IPS-NIHi11 (cell line): ENCODE measurements at regions not wholly inside any gene's neighbourhood (a gene's known extent, or its start where the extent isn't known, plus 50 kb on each side); places are given as distances from the start of the nearest gene placed in this dataset.

Experiments used
- DNase-seq: peaks from one replicate; pipeline ENCODE4 v3.0.0; 2012; ENCODE audit warnings: mixed read lengths, low spot score

DNA sequence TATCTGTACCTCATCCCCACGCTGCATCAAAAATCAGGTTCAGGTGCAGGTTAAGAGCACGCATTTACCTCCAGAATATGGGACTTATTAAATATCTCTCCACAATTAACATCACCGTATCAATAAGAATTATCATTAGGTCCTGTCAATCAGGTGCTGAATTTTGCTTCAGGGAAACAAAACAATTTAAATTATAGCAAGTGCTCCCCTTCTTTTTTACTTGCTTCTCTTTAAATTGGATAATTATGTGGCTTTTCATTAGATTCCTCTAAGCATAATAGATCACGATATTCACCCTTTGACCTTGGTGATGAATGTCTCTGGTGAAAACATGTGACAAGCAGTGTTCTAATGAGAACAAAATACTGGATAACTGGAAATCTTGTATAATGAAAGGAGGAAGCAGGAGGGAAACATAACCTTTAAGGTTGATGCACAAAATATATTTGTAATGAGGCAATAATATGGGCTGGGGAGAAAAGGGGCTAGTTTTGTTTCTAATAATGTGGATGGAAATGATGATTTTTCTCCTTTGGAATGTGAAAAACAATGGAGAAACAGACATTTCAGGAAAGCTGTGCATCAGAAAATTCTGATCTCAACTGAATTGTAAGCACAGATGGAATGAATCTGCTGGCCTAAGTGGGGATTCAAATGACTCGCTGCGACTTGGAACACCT, 166.9 kb downstream of the SNX10 start:
- DNase-seq, result no peak

DNA sequence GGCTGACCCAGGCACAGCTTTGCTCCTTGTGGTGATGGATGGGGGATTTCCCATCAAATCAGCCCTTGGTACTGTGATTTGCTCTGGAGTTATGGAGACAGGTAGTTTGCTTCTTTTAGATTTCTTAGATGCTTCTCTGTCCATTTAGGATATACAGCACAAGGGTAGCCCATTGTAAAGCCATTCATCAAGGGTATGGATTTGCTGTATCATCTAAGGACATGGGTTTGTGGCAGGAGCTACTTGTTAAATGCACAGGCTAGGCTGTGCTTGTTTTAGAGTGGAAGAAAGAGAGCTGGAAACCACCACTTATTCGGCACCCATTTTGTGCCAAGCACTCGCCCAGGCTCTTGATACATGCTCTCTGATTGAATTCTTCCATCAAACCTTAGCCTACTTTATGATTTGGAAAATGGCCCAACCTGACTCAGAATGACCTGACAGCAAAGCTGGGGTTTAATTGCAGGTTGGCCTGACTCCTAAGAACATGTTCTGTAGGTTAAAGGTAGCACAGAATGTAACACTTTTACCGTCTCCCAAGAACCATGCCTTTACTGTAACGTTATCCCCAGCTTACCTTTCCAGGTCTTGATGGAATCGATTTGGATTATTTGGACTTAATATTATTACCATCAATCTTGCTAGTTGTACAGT, 168.0 kb downstream of the SNX10 start:
- no peak for DNase-seq

DNA sequence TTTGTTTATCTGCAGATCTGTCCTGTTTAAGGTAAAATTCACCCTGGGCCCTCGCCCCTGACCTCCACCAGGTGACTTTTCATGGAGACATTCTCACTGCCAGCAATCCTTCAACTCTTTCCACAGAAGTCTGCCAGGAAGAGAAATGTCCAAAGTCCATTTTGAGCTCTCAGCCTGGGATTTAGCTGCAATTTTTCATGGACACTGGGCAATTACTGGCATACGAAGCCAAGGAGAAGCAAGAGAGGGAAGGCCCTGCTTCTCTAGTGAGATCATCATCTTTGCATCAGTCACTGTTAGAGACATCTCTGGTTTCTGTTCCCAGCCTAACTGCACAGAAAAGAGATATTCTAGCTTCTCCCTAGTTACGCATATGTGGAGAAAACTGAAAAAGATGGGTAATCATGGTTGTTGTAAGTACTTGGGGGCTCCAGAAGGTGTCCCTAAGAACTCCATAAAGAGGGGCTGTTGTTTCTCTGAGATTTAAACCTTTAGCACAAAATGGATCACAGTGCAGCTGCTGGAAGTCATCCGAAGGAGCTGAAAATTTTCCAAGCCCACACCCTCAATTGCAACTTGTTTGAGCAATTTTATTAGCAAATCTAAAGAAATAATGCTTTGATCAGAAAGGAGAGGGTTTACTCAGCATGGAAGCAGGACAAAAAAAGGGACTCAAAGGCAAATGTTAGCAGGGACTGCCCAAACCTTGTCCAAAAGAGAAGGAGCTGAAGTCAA, 168.9 kb downstream of the SNX10 start:
- no peak for DNase-seq

DNA sequence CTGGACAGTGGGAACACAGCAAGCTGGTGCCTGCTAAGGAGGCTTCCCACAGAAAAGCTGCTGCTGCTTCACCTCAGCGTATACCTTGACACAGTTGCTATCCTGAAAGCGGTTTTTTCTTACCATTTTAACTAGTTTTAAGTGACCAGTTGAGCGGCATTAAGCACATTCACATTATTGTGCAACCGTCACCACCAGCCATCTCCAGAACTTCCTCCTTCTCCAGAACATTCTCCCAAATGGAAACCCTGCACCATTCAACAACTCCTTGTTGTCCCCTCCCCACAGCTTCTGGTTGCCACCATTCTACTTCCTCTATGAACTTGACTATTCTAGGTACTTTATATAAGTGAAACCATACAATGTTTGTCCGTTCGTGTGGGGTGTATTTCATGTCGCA, 169.9 kb downstream of the SNX10 start:
- DNase-seq, result no peak

DNA sequence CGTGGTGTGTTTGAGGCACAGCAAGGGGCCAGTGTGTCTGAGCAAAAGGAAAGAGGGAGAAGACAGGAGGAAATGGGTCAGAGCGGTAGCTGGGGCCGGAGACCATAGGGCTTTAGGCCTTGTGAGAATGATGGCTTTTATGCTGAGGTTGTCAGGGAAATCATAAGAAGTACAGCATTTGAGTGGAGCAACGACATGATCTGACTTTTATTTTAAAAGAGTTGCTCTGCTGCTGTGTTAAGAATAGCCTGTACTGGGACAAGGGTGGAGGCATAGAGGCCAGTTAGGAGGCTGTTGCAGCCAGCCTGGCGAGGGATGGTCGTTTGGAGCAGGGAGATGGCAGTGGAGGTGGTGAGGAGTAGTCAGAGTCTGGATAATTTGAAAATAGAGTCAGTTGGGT, 174.3 kb downstream of the SNX10 start:
- no peak for DNase-seq

DNA sequence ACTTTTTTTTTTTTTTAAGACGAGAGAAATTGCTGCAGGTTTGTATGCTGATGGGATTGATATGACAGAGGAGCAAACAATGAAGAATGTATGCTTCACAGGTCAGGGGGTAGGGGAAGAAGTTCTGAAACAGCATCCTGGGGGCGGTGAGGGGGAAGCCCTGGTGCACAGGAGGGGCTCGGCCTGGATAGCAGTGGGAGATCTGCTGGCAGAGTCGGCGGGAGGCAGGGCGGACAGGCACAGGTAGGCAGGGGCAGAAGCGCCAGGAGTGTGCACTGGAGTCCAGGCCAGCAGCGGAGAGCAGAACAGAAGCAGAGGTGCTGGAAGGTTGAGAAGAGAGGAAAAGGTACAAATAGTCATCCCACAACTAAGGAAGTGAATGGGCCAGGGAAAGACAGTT, 175.4 kb downstream of the SNX10 start:
- no peak for DNase-seq

DNA sequence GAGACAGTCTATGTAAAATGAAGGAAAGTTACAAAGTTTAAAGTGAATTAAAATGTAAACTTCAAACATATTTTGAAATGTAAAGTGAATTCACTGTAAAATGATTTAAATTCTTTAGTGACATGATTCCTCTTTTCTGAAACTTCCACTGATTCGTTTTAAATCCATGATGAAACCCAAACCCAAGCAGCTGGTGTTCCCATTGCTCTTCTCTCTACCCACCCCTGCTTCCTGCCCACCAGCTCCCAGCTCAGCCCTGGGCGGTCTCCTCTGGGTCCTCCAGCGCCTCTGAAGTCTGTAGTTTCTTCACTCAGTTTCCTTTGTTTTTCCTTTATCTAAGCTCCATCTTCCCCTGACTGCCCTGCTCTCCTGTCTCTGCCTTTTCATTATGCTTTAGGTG, 175.9 kb downstream of the SNX10 start:
- no peak for DNase-seq

DNA sequence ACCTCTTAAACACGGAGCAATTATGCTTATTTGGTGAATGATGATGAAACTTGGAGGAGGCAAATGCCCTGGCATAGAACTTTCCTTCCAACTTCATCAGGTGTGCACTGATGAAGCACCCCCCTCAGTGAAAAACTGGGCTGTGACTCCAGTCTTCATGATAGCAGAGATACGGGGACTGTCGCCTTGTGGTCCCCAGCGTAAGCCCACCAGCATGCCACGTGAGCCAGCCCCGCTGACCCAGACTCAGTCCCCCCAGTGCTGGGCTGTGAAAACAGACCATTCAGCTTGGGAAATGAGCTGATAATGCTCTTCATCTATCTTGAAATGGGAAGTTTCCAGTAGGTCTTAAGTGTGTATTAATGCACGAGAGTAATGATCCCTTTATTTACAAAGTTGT, 177.0 kb downstream of the SNX10 start:
- no peak for DNase-seq

DNA sequence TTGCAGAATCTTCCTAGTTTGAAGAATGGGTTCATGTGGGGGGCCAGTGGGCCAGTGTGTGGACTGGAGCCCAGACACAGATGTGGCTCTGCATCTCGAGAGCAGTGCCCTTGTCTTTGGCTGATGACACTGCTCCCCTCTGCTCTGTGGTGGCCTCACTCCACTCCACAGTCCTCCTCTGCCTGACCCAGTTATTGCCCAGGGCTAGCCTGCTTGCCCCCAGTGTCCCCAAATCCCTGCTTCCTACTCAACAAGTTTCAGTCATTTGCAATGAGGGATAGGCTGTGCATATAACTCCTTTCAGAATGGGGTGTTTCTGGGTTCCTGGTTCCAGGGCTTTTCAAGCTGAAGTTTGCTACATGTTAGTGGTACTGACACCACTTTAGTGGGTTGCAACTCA, 177.5 kb downstream of the SNX10 start:
- no peak for DNase-seq

DNA sequence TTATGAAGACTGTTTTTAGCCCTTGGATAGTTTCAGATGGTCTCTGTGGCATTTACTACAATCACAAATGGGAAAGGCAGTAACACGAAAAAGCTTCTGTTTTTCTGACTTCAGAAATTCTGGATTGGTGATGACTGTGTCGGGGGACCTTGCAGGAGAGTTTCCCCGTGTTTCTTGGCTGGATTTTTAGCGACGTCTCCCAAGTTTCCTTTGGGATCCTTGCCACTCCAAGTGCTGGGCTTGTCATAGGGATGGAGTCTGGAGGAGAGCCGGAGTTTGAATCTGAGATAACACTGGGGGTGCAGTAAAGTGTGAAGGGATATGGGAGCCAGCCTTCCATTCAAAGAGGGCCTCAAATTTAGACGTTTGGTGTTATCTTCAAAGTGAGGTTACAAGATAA, 179.0 kb downstream of the SNX10 start:
- DNase-seq, result no peak

DNA sequence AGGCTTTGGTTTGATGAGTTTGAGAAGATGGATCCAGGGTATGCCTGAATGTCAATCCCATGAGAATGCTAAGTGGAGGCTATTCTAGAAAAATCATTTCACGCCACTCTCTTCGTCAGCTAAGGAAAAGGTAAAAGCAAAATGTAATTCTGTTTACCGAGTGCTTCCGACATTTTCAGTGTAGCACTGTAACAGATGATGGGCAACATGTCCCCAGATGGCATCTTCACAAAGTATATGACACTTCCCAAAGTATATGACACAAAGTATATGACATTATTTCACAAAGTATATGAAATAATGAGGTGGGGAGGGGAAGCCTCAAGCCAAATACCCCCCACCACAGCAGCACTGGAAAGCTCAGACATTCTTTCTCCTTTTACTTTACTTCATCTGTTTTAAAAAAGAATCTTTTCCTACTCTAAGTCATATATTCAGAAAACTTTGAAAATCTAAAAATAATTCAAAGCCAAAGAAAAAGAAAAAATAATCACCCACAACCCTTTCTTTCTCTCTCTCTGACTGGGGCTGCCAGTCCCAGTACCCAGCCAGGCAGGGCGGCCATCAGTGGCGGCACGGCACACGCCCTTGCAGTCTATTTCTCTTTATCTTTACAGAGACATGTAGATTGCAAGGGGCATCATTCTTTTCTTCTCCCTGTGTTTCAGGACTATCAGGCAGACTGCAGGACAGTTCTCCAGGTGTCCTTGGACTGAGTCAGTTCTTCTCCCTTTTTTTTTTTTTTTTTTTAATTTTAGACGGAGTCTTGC, 179.8 kb downstream of the SNX10 start:
- no peak for DNase-seq

DNA sequence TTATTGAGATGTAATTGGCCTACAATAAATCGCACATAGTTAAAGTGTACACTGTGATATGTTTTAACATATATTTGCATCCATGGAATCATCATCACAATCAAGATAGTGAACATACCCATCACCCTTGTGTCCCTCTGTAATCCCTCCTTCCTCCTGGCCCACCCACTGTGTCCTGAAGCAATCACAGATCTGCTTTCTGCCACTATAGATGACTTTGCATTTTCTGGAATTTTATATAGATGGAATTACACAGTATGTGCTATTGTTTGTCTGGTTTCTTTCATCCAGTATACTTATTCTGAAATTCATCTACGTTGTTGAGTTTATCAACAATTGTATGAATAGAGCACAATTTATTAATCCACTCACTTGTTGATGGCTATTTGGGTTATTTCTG, 181.3 kb downstream of the SNX10 start:
- no peak for DNase-seq

DNA sequence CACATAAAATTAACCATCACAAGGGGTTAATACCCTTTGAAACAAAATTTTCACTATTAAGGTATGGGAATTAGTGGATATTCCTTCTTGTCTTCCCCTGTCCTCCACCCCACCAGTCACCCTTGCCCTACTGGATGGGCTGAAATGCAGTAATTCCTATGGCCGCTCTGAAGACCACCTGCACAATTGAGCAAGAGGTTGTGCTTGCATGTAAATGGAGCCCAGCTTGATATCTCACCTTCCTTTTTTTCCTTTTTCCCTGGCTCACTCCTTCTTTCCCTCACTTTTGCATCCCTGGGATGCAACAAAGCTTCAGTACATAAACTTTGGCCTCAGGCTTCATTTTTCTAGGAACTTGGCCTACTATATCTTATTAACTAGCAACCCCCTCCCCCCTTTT, 184.6 kb downstream of the SNX10 start:
- no peak for DNase-seq

DNA sequence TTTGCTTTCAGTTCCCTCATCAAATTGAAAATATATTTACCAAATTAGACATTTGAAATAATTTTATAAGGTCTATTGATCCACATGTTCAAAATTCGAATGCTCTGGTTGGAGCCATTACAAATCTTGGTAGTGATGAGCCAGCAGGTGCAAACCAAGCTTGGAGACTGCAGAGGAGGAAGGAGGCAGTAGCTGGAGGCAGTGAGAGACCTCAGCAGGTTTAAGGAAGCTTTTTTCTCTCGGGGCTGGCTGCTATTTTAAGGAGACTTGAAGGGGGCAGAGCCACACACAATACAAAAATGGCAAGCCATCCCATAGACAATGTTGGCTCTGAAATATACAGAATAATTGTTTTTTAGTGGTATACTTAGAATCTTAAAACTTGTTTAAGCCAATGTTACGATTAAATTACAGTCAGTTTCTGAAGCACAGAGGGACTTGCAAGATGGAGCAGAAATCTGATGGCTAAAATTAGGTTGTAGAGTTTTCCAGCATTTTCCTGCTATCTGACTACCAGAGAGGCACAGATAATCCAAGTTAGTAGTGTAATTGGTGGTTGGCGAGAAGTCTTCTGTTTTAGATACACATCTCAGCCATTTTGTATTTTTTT, 185.8 kb downstream of the SNX10 start:
- DNase-seq, result no peak

DNA sequence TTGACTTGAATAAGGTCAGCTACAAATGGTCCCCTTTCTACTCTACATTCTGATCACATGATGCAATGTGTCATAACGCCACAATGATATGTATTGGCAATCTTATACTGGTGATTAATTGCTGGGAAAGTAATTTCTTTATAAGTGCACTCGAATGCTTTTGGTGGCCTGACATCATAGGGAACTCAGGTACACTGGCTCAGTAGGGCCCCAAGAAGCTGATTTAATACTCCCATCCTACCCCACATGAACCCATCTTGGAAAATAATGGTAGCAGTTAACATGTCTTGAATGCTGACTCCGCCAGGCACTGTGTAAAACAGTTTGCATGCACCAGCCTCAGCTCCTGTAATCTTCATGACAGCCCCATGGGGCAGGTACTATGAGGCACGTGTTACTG, 186.9 kb downstream of the SNX10 start:
- no peak for DNase-seq

DNA sequence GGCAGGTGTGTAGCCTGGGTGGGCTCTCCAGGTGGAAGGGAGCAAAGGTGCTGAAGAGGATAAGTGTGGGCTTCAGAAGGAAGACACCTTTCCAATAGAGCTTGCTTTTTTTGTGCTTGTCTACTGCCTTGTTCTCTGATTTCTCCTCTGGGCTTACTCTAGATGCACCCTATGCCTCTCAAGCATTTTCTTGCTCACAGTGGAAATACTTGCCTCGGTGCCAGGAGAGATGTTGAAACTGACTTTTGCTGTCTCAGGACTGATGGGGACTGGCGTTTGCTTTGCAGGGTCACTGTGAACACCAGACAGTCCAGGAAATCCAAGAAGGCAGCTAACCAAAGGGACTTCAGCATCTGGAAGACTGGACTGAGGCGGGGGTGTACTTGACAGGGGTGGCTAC, 187.9 kb downstream of the SNX10 start:
- no peak for DNase-seq

DNA sequence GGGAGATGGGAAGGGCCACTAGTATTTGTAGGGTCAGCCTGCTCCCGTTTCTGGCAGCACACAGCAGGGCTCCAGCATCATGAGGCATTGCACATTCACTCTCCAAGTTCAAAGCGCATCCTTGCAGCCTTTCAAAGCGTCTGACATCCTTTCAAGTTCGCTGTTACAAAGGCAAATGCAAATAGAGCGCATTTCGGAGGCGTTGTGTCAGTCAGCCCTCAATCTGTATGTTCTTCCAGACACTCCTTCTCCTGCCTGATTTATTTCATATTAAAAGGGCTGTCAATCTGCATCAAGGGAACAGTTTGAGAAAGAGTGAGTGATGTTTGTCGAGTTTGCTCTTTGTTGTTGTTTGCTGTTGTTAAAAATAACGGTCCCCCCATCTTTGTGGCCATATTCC, 188.5 kb downstream of the SNX10 start:
- DNase-seq, result peak; percentile 17

DNA sequence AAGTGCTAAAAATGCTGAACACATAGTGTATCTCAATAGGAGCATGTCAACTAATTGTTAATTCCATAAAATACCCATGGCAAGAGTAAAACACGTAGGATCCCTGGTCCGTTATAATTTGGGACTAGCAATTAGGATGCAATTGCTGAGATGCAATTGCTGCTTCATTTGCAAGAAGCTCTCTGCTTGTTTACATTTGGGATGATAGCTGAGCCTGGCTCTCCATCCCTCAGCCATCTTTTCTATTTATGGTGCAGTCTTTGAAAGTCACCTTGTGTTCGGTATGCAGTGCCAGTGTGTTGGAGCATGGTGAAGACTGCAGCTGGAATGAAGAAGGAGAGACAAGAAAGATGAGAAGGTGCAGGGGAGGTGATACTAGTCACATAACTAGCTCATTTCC, 191.3 kb downstream of the SNX10 start:
- DNase-seq, result no peak

DNA sequence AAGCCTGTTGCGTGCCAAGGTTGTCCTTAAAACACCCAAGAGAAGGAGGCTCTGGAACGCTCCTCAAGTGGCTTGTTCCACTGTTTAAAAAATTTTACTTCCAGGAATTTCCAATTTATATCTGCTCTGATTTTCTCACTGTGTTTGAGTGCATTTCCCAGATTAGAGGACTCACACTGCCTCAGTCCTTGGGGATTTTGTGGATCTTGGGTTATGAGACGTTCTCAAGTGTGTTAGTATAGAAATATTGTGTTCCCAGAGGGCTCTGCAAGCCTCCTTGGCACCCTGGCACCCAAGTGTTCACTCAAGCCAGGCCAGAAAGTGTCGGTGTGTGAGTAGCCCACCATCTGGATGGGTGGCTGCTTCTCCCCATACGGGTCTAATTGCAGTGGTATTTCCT, 192.2 kb downstream of the SNX10 start:
- DNase-seq, result no peak

DNA sequence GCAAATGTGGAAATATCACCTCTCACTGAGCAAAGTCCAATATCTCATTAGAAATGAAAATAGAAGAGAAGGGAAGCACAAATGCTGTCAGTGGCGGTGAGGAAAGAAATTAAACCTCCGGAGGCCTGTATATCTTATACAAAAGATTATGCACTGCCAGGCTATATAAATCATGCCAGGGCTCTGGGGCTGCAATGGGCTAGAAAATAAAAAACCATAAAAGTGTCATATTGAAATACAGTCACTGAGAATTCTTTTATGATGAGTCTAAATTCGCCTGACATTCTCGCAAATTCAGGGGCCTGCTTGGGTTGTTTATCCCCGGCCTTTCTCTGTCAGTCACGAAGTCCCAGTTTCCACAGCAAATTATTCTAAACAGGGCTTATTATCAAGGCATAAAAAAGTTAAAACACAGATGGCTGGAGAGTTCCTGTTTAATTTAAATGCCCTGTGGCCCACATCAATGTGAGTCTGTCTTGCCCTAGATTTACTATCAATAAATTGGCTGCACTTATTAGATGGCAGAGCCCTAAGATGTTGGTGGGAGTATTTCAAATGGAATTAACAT, 193.8 kb downstream of the SNX10 start:
- no peak for DNase-seq

DNA sequence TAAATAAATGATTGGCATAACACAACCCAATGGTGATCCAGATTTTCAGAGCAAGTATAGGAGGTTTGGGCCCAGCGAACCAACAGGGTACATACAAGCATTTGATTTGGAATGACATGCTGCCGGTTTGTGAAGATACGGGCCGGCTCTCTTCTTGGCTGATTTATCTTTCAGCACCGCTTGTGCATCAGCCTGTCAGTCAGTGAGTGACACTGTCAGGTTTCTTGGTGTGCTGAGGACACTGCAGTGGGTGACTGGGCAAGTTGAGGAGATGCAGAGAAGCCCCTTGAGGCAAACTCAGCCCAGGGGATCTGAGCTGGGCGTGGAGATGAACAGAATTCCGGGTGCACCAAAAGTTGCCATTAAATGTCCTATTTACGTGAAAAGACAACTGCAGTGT, 194.5 kb downstream of the SNX10 start:
- DNase-seq, result no peak
